ENCODE measurements at regions not wholly inside any gene's neighbourhood (a gene's known extent, or its start where the extent isn't known, plus 50 kb on each side); places are given as distances from the start of the nearest gene placed in this dataset.

DNA sequence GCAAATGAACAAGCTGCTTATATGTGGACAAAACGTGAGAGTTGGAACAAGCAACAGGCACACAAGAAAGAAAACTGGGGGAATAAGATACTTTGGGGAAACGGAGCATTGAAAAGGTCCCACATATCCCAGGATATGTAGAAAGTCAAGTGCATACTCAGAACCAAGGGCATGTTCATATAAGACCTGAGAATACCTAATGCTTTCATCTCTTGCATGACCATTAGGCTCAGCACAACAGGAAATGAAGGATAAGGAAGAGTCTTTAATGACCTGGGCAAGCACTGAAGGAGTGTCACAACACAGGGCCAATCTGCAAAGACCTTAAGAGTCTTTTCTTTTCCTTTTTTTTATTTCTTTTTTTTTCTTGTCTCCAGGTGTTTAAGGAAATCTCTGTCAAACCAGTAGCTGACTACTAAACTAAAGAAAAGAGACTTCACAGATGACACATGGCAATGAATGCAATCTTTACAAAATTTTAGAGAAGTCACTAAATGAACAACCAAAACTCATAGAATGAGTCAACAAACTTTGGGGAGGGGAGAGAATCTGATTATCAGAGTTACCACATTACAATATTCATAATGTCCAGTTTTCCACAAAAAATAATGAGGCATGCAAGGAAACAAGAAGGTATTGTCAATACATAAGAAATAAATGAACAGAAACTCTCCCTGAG, 67.9 kb upstream of the STK26 start:
- H3K4me1 ChIP-seq (ENCODE audit: control insufficient read depth in 1 of 2, insufficient read depth in 2 of 2, low read length in 2 of 2): no peaks in the 10 kb centered on the region
- H3K9me3 ChIP-seq (ENCODE audit: control insufficient read depth in 1 of 2, insufficient read depth in 1 of 2, low read depth in 1 of 2, low read length in 2 of 2): no peaks in the 10 kb centered on the region
- ATAC-seq (no peak), DNase-seq (ENCODE audit: low read depth, low spot score) (no peak)
- no peaks in the 10 kb centered on the region for H3K9me2 ChIP-seq (ENCODE audit: insufficient read depth)
- no peak overlapping the region for H3K9ac ChIP-seq (ENCODE audit: low read length)
- no peak overlapping the region for H2AFZ ChIP-seq (ENCODE audit: low read depth, low read length, poor library complexity, severe bottlenecking)
- H3K27ac ChIP-seq (ENCODE audit: low read depth, low read length): no peak overlapping the region
- no peaks in the 10 kb centered on the region for H3K27me3 ChIP-seq (ENCODE audit: insufficient read depth, low read length)
- ChIA-PET POLR2A (no interaction called here), CTCF (no interaction called here), RAD21 (ENCODE audit: low non-redundant PET in 1 of 2, low total read pairs in 2 of 2, uncharacterized antibody in 2 of 2, unreplicated experiment in 2 of 2) (no interaction called here)
- no peak overlapping the region for H3K4me3 ChIP-seq (replicated peaks in 1 of 2; ENCODE audit: low read depth in 1 of 2, low read length in 2 of 2)
- BruUV-seq (replicated peaks): no TSS peak
- H3K79me2 ChIP-seq (ENCODE audit: insufficient read depth, low read length): no peaks in the 10 kb centered on the region
- H3K4me2 ChIP-seq (ENCODE audit: low read length): no peak overlapping the region
- intact Hi-C loops (cut with micrococcal nuclease): no loop called here
- H4K20me1 ChIP-seq (ENCODE audit: insufficient read depth): no peaks in the 10 kb centered on the region
- TF ChIP-seq, protein P1, sequence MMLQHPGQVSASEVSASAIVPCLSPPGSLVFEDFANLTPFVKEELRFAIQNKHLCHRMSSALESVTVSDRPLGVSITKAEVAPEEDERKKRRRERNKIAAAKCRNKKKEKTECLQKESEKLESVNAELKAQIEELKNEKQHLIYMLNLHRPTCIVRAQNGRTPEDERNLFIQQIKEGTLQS (IDR thresholded peaks at IDR 0.05): no peak
- TF ChIP-seq, protein P2, sequence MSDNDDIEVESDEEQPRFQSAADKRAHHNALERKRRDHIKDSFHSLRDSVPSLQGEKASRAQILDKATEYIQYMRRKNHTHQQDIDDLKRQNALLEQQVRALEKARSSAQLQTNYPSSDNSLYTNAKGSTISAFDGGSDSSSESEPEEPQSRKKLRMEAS (IDR thresholded peaks at IDR 0.05): no peak
- TF ChIP-seq JUND (IDR thresholded peaks at IDR 0.05): no peak
- TF ChIP-seq SIN3A (IDR thresholded peaks at IDR 0.05; ENCODE audit: low read depth): no peak
- no peak for TF ChIP-seq TCF7L2 (IDR thresholded peaks at IDR 0.05; ENCODE audit: borderline replicate concordance, extremely low read depth, insufficient read depth, insufficient read length)
- no peak for TF ChIP-seq POLR2AphosphoS5 (IDR thresholded peaks at IDR 0.05; ENCODE audit: low read depth, low read length)
- no peak for TF ChIP-seq FOSL1 (IDR thresholded peaks at IDR 0.05; ENCODE audit: low read depth)
- TF ChIP-seq POLR2A (IDR thresholded peaks at IDR 0.05; ENCODE audit: borderline replicate concordance, extremely low read depth, insufficient read depth, insufficient read length): no peak
- no peak for TF ChIP-seq SP1 (IDR thresholded peaks at IDR 0.05; ENCODE audit: low read depth)
- TF ChIP-seq, protein P3, sequence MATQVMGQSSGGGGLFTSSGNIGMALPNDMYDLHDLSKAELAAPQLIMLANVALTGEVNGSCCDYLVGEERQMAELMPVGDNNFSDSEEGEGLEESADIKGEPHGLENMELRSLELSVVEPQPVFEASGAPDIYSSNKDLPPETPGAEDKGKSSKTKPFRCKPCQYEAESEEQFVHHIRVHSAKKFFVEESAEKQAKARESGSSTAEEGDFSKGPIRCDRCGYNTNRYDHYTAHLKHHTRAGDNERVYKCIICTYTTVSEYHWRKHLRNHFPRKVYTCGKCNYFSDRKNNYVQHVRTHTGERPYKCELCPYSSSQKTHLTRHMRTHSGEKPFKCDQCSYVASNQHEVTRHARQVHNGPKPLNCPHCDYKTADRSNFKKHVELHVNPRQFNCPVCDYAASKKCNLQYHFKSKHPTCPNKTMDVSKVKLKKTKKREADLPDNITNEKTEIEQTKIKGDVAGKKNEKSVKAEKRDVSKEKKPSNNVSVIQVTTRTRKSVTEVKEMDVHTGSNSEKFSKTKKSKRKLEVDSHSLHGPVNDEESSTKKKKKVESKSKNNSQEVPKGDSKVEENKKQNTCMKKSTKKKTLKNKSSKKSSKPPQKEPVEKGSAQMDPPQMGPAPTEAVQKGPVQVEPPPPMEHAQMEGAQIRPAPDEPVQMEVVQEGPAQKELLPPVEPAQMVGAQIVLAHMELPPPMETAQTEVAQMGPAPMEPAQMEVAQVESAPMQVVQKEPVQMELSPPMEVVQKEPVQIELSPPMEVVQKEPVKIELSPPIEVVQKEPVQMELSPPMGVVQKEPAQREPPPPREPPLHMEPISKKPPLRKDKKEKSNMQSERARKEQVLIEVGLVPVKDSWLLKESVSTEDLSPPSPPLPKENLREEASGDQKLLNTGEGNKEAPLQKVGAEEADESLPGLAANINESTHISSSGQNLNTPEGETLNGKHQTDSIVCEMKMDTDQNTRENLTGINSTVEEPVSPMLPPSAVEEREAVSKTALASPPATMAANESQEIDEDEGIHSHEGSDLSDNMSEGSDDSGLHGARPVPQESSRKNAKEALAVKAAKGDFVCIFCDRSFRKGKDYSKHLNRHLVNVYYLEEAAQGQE (IDR thresholded peaks at IDR 0.05; ENCODE audit: low read depth): no peak
- no peaks in the 10 kb centered on the region for H3K36me3 ChIP-seq (ENCODE audit: control insufficient read depth in 1 of 2, insufficient read depth in 2 of 2, low read length in 2 of 2)
